Skeletal muscle tissue (tissue), 3 donors: ENCODE measurements at regions not wholly inside any gene's neighbourhood (a gene's known extent, or its start where the extent isn't known, plus 50 kb on each side); places are given as distances from the start of the nearest gene placed in this dataset.

Source experiments
- H3K27ac ChIP-seq: one replicate; pipeline ENCODE4 v1.7.0; 2013; ENCODE audit warnings: mild to moderate bottlenecking, low read depth, low read length, inconsistent platforms
- H3K27me3 ChIP-seq, 3 donors: one replicate each; pipeline ENCODE4 v1.7.0; 2013; ENCODE audit warnings: low read length in 3 of 3; ENCODE audit not compliant: control insufficient read depth in 3 of 3, insufficient read depth in 3 of 3
- H3K36me3 ChIP-seq, 3 donors: one replicate each; pipeline ENCODE4 v1.7.0; 2013; ENCODE audit warnings: low read length in 3 of 3; ENCODE audit not compliant: control insufficient read depth in 3 of 3, insufficient read depth in 3 of 3
- H3K4me1 ChIP-seq, 3 donors: one replicate each; pipeline ENCODE4 v1.7.0; 2013; ENCODE audit warnings: low read length in 3 of 3, mild to moderate bottlenecking in 3 of 3; ENCODE audit not compliant: control insufficient read depth in 3 of 3, insufficient read depth in 3 of 3
- H3K4me3 ChIP-seq, 3 donors: one replicate each; pipeline ENCODE4 v1.7.0; 2013; ENCODE audit warnings: low read length in 3 of 3
- H3K9ac ChIP-seq, 3 donors: one replicate each; pipeline ENCODE4 v1.7.0; 2013; ENCODE audit warnings: low read length in 3 of 3, mild to moderate bottlenecking in 3 of 3, moderate library complexity in 2 of 3, low read depth in 1 of 3
- H3K9me3 ChIP-seq, 3 donors: one replicate each; pipeline ENCODE4 v1.7.0; 2013; ENCODE audit warnings: low read length in 3 of 3; ENCODE audit not compliant: control insufficient read depth in 3 of 3
- donor health status: Osteomylitis.

DNA sequence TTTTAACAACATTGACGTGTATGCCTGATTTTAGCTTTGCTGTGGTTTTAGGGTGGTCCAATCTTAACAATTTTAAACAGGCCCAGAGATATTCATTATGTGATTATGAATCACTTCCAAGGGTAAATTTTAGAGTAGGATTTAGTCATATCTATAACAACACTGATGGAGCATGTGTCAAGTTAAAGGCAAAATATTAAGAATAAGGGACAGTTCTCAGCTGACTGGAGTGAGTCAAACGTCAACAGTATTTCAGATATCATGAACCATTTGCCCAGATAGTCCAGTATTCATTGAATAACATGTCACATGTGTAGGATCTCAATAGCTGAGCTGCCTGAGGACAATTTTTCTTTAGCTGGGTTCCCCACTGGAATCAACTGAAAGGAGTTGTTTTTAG lies 61.3 kb upstream of the VCX2 start:
- H3K27ac ChIP-seq = no peak overlapping the region

DNA sequence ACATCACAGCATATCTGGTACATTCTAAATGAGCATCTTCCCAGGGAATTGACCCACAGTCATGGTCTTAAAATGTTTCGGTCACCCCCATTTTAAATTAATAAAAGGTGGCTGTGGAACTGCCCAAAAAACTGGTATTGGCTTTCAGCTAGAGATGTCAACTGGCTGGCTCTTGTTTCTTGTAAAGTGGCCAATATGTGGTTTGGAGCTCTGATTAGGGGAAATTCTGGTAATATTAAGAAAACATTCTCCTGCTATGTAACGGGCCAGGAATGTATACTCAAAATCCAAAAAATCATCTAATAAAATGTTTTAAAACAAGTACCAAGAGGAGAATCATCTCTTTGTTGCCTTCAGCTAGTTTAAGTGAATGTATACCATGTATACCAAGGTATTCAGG lies 62.0 kb upstream of the VCX2 start:
- Histone ChIP-seq H3K27me3 (no peaks in the 10 kb centered on the region), H3K4me3 (no peak overlapping the region), H3K9ac (no peak overlapping the region), H3K27ac (no peak overlapping the region), H3K4me1 (no peaks in the 10 kb centered on the region), H3K36me3 (no peaks in the 10 kb centered on the region), H3K9me3 (no peaks in the 10 kb centered on the region)

More for the DNA sequence above, 61.3 kb upstream of the VCX2 start:
- no peaks in the 10 kb centered on the region for H3K36me3 ChIP-seq
- no peaks in the 10 kb centered on the region for H3K27me3 ChIP-seq
- no peaks in the 10 kb centered on the region for H3K9me3 ChIP-seq
- H3K9ac ChIP-seq = no peak overlapping the region
- H3K4me3 ChIP-seq = no peak overlapping the region
- H3K4me1 ChIP-seq = no peaks in the 10 kb centered on the region

DNA sequence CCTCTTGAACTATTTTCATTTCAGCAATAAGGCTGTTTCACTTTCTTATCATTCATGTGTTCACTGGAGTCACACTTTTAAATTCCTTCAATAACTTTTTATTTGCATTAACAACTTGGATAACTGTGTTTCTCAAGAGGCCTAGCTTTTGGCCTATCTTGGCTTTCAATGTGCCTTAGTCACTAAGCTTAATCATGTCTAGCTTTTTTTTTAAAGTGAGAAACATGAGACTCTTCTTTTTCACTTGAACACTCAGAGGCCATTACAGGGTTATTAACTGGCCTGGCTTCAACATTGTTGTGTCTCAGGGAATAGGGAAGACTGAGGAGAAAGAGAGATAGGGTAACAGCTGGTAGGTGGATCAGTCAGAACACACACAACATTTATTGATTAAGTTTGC lies 64.0 kb upstream of the VCX2 start:
- Histone ChIP-seq H3K4me3 (no peak overlapping the region), H3K36me3 (no peaks in the 10 kb centered on the region), H3K9me3 (no peaks in the 10 kb centered on the region), H3K4me1 (no peaks in the 10 kb centered on the region), H3K27ac (no peak overlapping the region), H3K9ac (no peak overlapping the region), H3K27me3 (no peaks in the 10 kb centered on the region)

DNA sequence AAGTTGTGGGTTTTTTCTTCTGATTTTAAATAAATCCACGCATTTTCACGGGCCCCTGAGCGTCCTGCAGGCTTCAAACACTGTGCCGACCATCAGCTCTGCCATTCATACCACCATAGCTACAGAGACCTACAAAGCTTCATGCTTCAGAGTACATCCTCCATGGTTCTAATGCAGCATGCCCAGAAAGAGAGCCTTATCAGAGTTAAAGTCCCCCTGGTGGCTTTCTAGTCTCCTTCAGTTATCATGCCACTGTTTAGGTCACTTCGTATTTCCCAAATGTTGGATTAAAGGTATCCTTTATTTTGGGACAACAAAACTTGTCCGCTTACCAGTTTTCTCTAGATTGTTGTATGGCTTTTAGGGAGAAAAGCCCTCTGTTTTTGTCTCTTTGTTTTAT lies 66.7 kb upstream of the VCX2 start:
- H3K4me3 ChIP-seq = no peak overlapping the region
- H3K27ac ChIP-seq = no peak overlapping the region
- no peaks in the 10 kb centered on the region for H3K27me3 ChIP-seq
- no peaks in the 10 kb centered on the region for H3K36me3 ChIP-seq
- no peaks in the 10 kb centered on the region for H3K4me1 ChIP-seq
- no peaks in the 10 kb centered on the region for H3K9me3 ChIP-seq
- H3K9ac ChIP-seq = no peak overlapping the region

DNA sequence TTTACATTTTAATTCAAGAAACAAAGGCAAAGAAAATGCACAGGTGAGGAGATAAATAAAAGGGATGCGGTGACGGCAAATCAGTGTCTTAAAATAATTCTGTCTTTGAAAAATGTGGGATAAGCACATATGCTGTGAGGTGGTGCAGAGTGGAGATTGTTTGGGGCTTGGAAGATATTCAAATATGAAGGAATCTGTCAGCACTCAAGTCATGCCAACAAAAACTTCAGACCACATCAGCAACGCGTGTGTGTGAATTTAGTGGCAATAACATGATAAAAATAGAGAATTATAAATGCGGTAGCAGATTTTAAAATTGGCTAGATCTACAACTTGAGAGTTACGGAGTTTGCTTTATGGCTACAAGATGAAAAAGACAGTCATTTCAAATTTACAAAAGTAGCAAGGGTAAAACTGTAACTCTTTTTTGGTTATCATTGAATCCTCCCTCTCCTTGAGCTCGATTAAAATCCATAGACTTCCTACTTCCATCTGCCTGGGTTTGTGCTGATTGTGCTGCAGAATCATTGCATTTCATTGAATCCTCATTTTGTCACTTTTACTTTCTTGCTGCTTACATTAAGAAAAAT lies 71.5 kb upstream of the VCX2 start:
- H3K27ac ChIP-seq = no peak overlapping the region
- no peaks in the 10 kb centered on the region for H3K36me3 ChIP-seq
- no peaks in the 10 kb centered on the region for H3K4me1 ChIP-seq

DNA sequence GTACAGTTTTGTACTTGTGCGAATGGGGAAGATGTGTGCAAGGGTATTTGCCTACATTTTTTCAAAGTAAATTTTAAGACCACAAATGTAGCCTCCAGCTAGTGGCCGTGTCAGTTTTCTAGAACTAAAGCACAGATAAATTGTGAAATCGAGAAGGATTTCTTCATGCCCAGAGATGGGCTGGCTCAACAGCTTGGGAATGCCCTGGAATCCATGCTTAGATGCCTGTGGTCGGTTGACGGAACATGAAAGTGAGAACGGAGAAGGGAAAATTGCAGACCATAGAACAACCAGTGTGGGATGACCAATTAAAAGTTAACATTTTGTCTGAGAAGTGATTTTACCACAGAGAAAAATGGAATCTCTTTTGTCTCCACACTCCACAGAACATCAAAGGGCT lies 73.2 kb upstream of the VCX2 start:
- Histone ChIP-seq H3K4me1 (no peaks in the 10 kb centered on the region), H3K27me3 (no peaks in the 10 kb centered on the region), H3K27ac (no peak overlapping the region), H3K4me3 (no peak overlapping the region), H3K36me3 (no peaks in the 10 kb centered on the region), H3K9me3 (no peaks in the 10 kb centered on the region), H3K9ac (no peak overlapping the region)

More for the DNA sequence above, 71.5 kb upstream of the VCX2 start:
- Histone ChIP-seq H3K27me3 (no peaks in the 10 kb centered on the region), H3K9ac (no peak overlapping the region), H3K9me3 (no peaks in the 10 kb centered on the region), H3K4me3 (no peak overlapping the region)

DNA sequence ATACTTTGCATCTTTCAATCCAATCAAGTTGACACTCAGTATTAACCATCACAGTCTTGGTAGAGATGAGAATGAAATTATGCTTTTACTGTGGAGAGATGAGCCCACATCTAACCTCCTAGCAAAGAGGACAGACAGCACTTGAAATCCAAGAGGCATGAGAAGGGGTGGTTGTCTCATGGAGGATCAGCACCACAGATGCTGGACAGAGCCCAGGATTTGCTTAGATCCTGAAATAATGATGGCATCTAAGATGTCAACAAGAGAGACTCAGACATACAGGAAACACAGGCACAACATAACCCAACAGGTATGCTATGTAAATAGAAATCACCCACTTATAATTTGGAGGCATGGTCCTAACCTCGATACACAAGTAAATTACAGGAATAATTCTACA lies 74.3 kb upstream of the VCX2 start:
- H3K27ac ChIP-seq = no peak overlapping the region
- no peaks in the 10 kb centered on the region for H3K4me1 ChIP-seq
- H3K9me3 ChIP-seq = no peaks in the 10 kb centered on the region

DNA sequence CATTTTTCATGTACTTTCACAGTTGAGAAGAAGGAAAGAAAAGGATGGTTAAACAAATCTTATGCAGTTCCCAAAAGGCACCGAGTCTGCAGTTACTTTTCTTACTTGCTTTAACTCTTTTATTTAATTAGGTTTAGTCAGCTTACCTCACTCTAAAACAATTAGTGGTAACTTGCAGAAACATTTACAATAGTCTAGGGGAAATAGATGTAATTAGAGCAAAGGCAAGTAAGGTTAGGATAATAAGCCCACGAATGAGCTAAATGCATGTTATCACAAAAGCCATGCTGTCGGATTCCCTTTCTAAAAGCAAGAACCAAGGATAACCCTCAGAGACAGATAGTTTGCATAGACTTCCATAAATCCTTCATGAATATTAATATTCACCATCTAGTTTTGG lies 82.0 kb upstream of the VCX2 start:
- no peaks in the 10 kb centered on the region for H3K9me3 ChIP-seq
- no peak overlapping the region for H3K27ac ChIP-seq
- no peaks in the 10 kb centered on the region for H3K4me1 ChIP-seq
- no peaks in the 10 kb centered on the region for H3K27me3 ChIP-seq
- H3K4me3 ChIP-seq = no peak overlapping the region
- H3K9ac ChIP-seq = no peak overlapping the region
- no peaks in the 10 kb centered on the region for H3K36me3 ChIP-seq

More for the DNA sequence above, 74.3 kb upstream of the VCX2 start:
- no peaks in the 10 kb centered on the region for H3K36me3 ChIP-seq
- H3K4me3 ChIP-seq = no peak overlapping the region
- no peak overlapping the region for H3K9ac ChIP-seq
- no peaks in the 10 kb centered on the region for H3K27me3 ChIP-seq

DNA sequence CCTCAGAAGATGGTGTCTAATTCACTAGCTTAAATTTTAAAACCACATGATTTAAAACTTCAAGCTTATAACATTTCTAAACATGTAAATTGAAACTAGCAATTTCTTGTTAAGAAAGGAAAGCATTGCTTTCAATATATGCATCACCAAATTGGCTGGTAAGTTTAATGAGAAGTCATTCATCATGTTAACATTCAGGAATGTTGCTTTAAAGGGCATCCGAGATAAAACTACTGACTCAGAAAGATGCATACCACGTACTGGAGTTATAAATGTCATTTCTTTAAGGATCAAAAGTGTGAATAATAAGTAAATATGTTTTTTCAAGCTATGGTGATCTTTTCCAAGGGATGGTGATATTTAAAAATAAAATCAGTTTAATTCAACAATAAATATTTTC lies 83.3 kb upstream of the VCX2 start:
- Histone ChIP-seq H3K9ac (no peak overlapping the region), H3K27ac (no peak overlapping the region), H3K4me1 (no peaks in the 10 kb centered on the region), H3K9me3 (no peaks in the 10 kb centered on the region), H3K36me3 (no peaks in the 10 kb centered on the region), H3K27me3 (no peaks in the 10 kb centered on the region), H3K4me3 (no peak overlapping the region)

DNA sequence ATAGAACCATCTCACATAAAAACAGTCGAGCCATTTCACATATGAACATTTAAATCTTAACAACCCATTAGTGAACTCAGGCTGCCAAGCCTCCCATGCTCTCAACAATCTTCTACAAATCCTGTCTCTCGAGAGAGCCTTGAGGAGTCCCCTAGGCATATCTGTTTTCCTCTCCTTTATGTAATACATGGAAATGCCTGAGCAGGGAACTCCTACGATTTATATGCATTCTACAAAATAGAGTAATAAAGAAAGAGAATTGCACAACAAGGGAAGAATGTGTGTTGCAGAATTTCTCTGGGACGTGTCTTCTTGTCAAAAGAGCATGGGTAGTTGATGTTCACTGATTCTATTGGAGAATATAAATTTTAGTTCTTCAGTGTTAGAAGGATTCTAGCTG lies 101.8 kb upstream of the VCX2 start:
- H3K4me3 ChIP-seq = no peak overlapping the region
- H3K4me1 ChIP-seq = no peaks in the 10 kb centered on the region
- no peak overlapping the region for H3K27ac ChIP-seq
- no peaks in the 10 kb centered on the region for H3K36me3 ChIP-seq
- H3K9me3 ChIP-seq = no peaks in the 10 kb centered on the region
- H3K9ac ChIP-seq = no peak overlapping the region
- no peaks in the 10 kb centered on the region for H3K27me3 ChIP-seq

DNA sequence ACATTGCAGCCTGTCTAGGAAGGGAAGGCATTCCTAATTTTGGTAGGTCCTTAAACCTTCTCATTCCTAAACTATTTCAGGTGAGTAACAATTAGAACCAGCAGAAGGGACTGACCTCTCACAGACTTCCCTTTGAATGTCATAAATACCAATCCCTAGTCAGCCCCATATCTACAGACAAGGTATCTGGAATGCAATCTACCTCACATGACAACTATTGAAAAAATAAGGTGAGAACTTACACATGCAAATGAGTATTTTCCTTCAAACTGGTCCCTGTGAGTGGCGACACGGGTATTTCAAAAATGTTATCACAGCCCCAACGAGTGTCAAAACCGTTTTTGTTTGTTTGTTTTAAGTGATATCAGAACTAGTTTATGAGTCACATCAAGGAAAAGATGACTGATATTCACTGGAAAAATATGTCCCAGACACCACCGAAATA lies 102.4 kb upstream of the VCX2 start:
- H3K9ac ChIP-seq = no peak overlapping the region
- no peaks in the 10 kb centered on the region for H3K36me3 ChIP-seq
- H3K9me3 ChIP-seq = no peaks in the 10 kb centered on the region
- no peak overlapping the region for H3K4me3 ChIP-seq
- H3K4me1 ChIP-seq = no peaks in the 10 kb centered on the region
- H3K27me3 ChIP-seq = no peaks in the 10 kb centered on the region
- no peak overlapping the region for H3K27ac ChIP-seq
